ENCODE measurements at regions not wholly inside any gene's neighbourhood (a gene's known extent, or its start where the extent isn't known, plus 50 kb on each side); places are given as distances from the start of the nearest gene placed in this dataset.
"Not testable (repeated sequence)": the region's sequence is repeated elsewhere in the genome, so short reads cannot be mapped to it uniquely, and the experiment has no call there.

- DNase-seq (ENCODE audit: low read depth), result no peak
- no peak overlapping the region for H3K4me3 ChIP-seq (ENCODE audit: control insufficient read depth, low read depth, low read length)
- TF ChIP-seq CTCF (IDR thresholded peaks at IDR 0.05; ENCODE audit: control insufficient read depth, insufficient read depth, low read depth, low read length, missing control alignments), result no peak
These were observed 265.6 kb upstream of the SFSWAP start for GRCh38 chr12:131445184-131445774.

GRCh38 chr12:131445795-131446194, 265.1 kb upstream of the SFSWAP start:
- no peak for TF ChIP-seq CTCF (IDR thresholded peaks at IDR 0.05; ENCODE audit: control insufficient read depth, insufficient read depth, low read depth, low read length, missing control alignments)

GRCh38 chr12:131447636-131448035, 263.3 kb upstream of the SFSWAP start:
- DNase-seq (ENCODE audit: low read depth); H3K4me3 ChIP-seq (ENCODE audit: control insufficient read depth, low read depth, low read length): not testable (repeated sequence)

More at GRCh38 chr12:131445795-131446194, 265.1 kb upstream of the SFSWAP start:
- no peak overlapping the region for H3K4me3 ChIP-seq (ENCODE audit: control insufficient read depth, low read depth, low read length)
- no peak for DNase-seq (ENCODE audit: low read depth)

- H3K4me3 ChIP-seq (ENCODE audit: control insufficient read depth, low read depth, low read length), result no peak overlapping the region
- TF ChIP-seq CTCF (IDR thresholded peaks at IDR 0.05; ENCODE audit: control insufficient read depth, insufficient read depth, low read depth, low read length, missing control alignments), result no peak
- DNase-seq (ENCODE audit: low read depth), result no peak
These were observed 262.6 kb upstream of the SFSWAP start for GRCh38 chr12:131448254-131448795.

- TF ChIP-seq CTCF (IDR thresholded peaks at IDR 0.05; ENCODE audit: control insufficient read depth, insufficient read depth, low read depth, low read length, missing control alignments), result no peak
- H3K4me3 ChIP-seq (ENCODE audit: control insufficient read depth, low read depth, low read length), result no peak overlapping the region
- DNase-seq (ENCODE audit: low read depth), result no peak
These were observed 261.9 kb upstream of the SFSWAP start for GRCh38 chr12:131449027-131449426.

- TF ChIP-seq CTCF (IDR thresholded peaks at IDR 0.05; ENCODE audit: control insufficient read depth, insufficient read depth, low read depth, low read length, missing control alignments), result no peak
- DNase-seq (ENCODE audit: low read depth), result no peak
- no peak overlapping the region for H3K4me3 ChIP-seq (ENCODE audit: control insufficient read depth, low read depth, low read length)
These were observed 258.4 kb upstream of the SFSWAP start for GRCh38 chr12:131452444-131452860.

- H3K4me3 ChIP-seq (ENCODE audit: control insufficient read depth, low read depth, low read length), result no peak overlapping the region
- DNase-seq (ENCODE audit: low read depth), result no peak
- TF ChIP-seq CTCF (IDR thresholded peaks at IDR 0.05; ENCODE audit: control insufficient read depth, insufficient read depth, low read depth, low read length, missing control alignments), result no peak
These were observed 256.3 kb upstream of the SFSWAP start for GRCh38 chr12:131454418-131455217.
